Tibial nerve (tissue), 4 donors: ENCODE measurements at regions not wholly inside any gene's neighbourhood (a gene's known extent, or its start where the extent isn't known, plus 50 kb on each side); places are given as distances from the start of the nearest gene placed in this dataset.
"Not testable (repeated sequence)": the region's sequence is repeated elsewhere in the genome, so short reads cannot be mapped to it uniquely, and the experiment has no call there.

ENCODE experiments used
- DNase-seq, 2 donors: peaks; one replicate each; pipeline ENCODE4 v3.0.0-alpha.2; 2019; ENCODE audit warnings: low spot score in 2 of 2
- H3K27ac ChIP-seq, 4 donors: fragments of 200-600 bp; sonication (generic) in 3 of 4; one replicate each; pipeline ENCODE4 v1.5.1; 2017 to 2019; ENCODE audit warnings: mild to moderate bottlenecking in 1 of 4
- H3K27me3 ChIP-seq, 2 donors: fragments of 200-600 bp; sonication (generic) in 1 of 2; one replicate each; pipeline versions ENCODE4 v1.5.1 to v1.6.0; 2017 to 2019
- H3K36me3 ChIP-seq, 3 donors: fragments of 200-600 bp; sonication (generic); one replicate each; pipeline ENCODE4 v1.5.1; 2018 to 2019
- H3K4me1 ChIP-seq, 4 donors: fragments of 200-600 bp; sonication (generic) in 3 of 4; one replicate each; pipeline ENCODE4 v1.5.1; 2017 to 2019
- H3K4me3 ChIP-seq, 4 donors: fragments of 200-600 bp; sonication (generic) in 3 of 4; one replicate each; pipeline ENCODE4 v1.5.1; 2017 to 2019; ENCODE audit warnings: mild to moderate bottlenecking in 1 of 4, moderate library complexity in 1 of 4
- H3K9me3 ChIP-seq, 4 donors: fragments of 200-600 bp; sonication (generic) in 3 of 4; one replicate each; pipeline ENCODE4 v1.5.1; 2017 to 2019
- EP300 ChIP-seq, 2 donors: sonication (generic); formaldehyde crosslinking; IDR thresholded peaks; one replicate each; pipeline ENCODE4 v1.6.1; 2017; ENCODE audit warnings: antibody characterized with exemption in 2 of 2, mild to moderate bottlenecking in 1 of 2
- POLR2A ChIP-seq, 2 donors: fragments of 450-650 bp; IDR thresholded peaks; one replicate each; pipeline ENCODE4 v1.6.1; 2017; ENCODE audit warnings: antibody characterized with exemption in 2 of 2, mild to moderate bottlenecking in 2 of 2, moderate library complexity in 2 of 2
- WGBS, 2 donors: methylation state at CpG; one replicate each; pipeline ENCODE4 v1.1.5; 2018; 5-methylcytosine and 5-hydroxymethylcytosine counted together
- TF ChIP-seq, protein P1 (sequence below), 5 experiments: fragments of 200-600 bp in 3 of 5; fragments of 450-650 bp in 2 of 5; sonication (generic) in 3 of 5; IDR thresholded peaks; one replicate each; pipeline ENCODE4 v1.5.1; 2016 to 2019; ENCODE audit warnings: antibody characterized with exemption in 5 of 5, mild to moderate bottlenecking in 3 of 5, moderate library complexity in 2 of 5

GRCh38 chr10:60476451-60476850, 86.8 kb upstream of the ANK3 start:
- no peak for DNase-seq
- Histone ChIP-seq H3K27me3 (no peaks in the 10 kb centered on the region), H3K4me1 (peaks cover 0 to 3% (median 0%) of the 10 kb centered on the region in 4 donors), H3K27ac (peak overlapping the region in 1 of 4 donors; percentile 41), H3K36me3 (no peaks in the 10 kb centered on the region), H3K4me3 (no peak overlapping the region), H3K9me3 (no peaks in the 10 kb centered on the region)
- TF ChIP-seq EP300 (IDR thresholded peaks at IDR 0.05) (no peak), POLR2A (IDR thresholded peaks at IDR 0.05) (no peak)
- TF ChIP-seq, protein P1, sequence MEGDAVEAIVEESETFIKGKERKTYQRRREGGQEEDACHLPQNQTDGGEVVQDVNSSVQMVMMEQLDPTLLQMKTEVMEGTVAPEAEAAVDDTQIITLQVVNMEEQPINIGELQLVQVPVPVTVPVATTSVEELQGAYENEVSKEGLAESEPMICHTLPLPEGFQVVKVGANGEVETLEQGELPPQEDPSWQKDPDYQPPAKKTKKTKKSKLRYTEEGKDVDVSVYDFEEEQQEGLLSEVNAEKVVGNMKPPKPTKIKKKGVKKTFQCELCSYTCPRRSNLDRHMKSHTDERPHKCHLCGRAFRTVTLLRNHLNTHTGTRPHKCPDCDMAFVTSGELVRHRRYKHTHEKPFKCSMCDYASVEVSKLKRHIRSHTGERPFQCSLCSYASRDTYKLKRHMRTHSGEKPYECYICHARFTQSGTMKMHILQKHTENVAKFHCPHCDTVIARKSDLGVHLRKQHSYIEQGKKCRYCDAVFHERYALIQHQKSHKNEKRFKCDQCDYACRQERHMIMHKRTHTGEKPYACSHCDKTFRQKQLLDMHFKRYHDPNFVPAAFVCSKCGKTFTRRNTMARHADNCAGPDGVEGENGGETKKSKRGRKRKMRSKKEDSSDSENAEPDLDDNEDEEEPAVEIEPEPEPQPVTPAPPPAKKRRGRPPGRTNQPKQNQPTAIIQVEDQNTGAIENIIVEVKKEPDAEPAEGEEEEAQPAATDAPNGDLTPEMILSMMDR (IDR thresholded peaks at IDR 0.05) = no peak
- WGBS, 2 donors = 88 to 93% methylated on average over 2 of the region's 2 CpGs

GRCh38 chr10:60473557-60473956, 83.9 kb upstream of the ANK3 start:
- no peak for DNase-seq
- peaks cover 0 to 3% (median 0%) of the 10 kb centered on the region in 4 donors for H3K4me1 ChIP-seq
- TF ChIP-seq, protein P1 (IDR thresholded peaks at IDR 0.05) = no peak
- no peak for TF ChIP-seq EP300 (IDR thresholded peaks at IDR 0.05)
- no peak for TF ChIP-seq POLR2A (IDR thresholded peaks at IDR 0.05)
- WGBS, 2 donors = 86 to 90% methylated on average over 2 of the region's 2 CpGs
- H3K4me3 ChIP-seq = no peak overlapping the region
- H3K27ac ChIP-seq = no peak overlapping the region
- no peaks in the 10 kb centered on the region for H3K9me3 ChIP-seq
- no peaks in the 10 kb centered on the region for H3K27me3 ChIP-seq
- no peaks in the 10 kb centered on the region for H3K36me3 ChIP-seq

DNA sequence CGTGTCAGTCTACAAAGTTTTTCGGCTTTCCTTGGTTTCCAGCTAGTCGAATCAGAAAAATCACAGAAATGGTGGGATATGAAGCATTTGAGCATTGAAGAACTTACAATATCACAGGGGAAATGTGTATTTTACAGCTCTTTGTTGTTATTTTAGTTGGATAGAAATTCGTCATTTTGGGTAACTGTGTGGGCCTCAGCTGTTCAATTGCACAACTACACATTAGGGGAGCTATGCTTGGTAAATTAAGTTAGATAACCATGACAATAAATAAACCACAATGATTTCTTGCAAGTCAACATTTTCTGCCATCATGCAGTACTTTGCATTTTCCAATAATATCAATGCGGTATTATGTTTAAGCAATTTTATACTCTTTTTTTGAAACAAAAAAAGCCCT, 80.4 kb upstream of the ANK3 start:
- Histone ChIP-seq H3K4me1 (peaks cover 0 to 3% (median 0%) of the 10 kb centered on the region in 4 donors), H3K9me3 (no peaks in the 10 kb centered on the region), H3K27ac (peak overlapping the region in 1 of 4 donors; percentile 8), H3K27me3 (no peaks in the 10 kb centered on the region), H3K4me3 (no peak overlapping the region), H3K36me3 (no peaks in the 10 kb centered on the region)
- TF ChIP-seq POLR2A (IDR thresholded peaks at IDR 0.05) = no peak
- TF ChIP-seq, protein P1 (IDR thresholded peaks at IDR 0.05) = no peak
- no peak for TF ChIP-seq EP300 (IDR thresholded peaks at IDR 0.05)
- WGBS, 2 donors = 89 to 93% methylated on average over 5 of the region's 5 CpGs
- no peak for DNase-seq

DNA sequence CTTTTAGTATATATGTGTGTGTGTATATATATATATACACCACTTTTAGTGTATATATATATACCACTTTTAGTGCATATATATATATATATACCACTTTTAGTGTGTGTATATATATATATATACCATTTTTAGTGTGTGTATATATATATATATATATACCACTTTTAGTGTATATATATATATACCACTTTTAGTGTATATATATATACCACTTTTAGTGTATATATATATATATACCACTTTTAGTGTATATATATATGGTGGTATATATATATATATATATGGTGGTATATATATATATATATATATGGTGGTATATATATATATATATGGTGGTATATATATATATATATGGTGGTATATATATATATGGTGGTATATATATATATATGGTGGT, 79.5 kb upstream of the ANK3 start:
- H3K4me1 ChIP-seq, DNase-seq, H3K36me3 ChIP-seq, H3K4me3 ChIP-seq, H3K9me3 ChIP-seq, H3K27ac ChIP-seq, H3K27me3 ChIP-seq: not testable (repeated sequence)

DNA sequence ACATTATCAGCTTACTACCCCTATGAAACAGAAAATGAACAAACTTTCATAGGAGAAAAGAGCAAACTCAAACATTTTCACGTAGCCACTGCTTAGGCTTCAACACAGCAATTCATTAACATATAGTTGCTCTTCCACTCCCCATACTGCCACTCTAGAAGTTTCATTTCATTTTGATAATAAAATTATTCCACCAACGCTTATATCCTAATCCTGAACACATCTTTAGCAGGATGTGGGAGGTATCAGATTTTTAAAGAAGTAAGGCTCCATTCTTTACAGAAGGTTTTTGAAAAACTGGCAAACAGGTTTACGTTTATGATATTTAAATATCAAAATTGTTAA, 77.5 kb upstream of the ANK3 start:
- H3K36me3 ChIP-seq = no peaks in the 10 kb centered on the region
- no peaks in the 10 kb centered on the region for H3K9me3 ChIP-seq
- no peak for DNase-seq
- H3K27me3 ChIP-seq = no peaks in the 10 kb centered on the region
- no peak overlapping the region for H3K4me3 ChIP-seq
- 77 to 84% methylated on average over 3 of the region's 3 CpGs for WGBS, 2 donors
- peaks cover 0 to 7% (median 0%) of the 10 kb centered on the region in 4 donors for H3K4me1 ChIP-seq
- peak overlapping the region in 1 of 4 donors; percentile 11 for H3K27ac ChIP-seq
- TF ChIP-seq, protein P1 (IDR thresholded peaks at IDR 0.05) = no peak
- TF ChIP-seq POLR2A (IDR thresholded peaks at IDR 0.05) (no peak), EP300 (IDR thresholded peaks at IDR 0.05) (no peak)
